SK-N-MC (cell line): ENCODE measurements at regions not wholly inside any gene's neighbourhood (a gene's known extent, or its start where the extent isn't known, plus 50 kb on each side); places are given as distances from the start of the nearest gene placed in this dataset.

Experiments
- EZH2 ChIP-seq: fragments of 200-600 bp; sonication (generic); IDR thresholded peaks from one replicate; pipeline ENCODE4 v1.6.1; 2017; ENCODE audit warnings: antibody characterized with exemption
- FOXP2 ChIP-seq: optimal IDR thresholded peaks from 2 replicates; pipeline ENCODE3; 2011; ENCODE audit warnings: mild to moderate bottlenecking, moderate library complexity; ENCODE audit not compliant: insufficient read depth; ENCODE audit errors: extremely low read length, control extremely low read depth
- POLR2AphosphoS5 ChIP-seq: IDR thresholded peaks from 2 replicates; pipeline ENCODE4 v1.6.1; 2012; ENCODE audit warnings: mild to moderate bottlenecking, low read depth, low read length, borderline replicate concordance

GRCh38 chr13:75025956-75026355, 456.0 kb downstream of the TBC1D4 start:
- TF ChIP-seq EZH2: no peak
- TF ChIP-seq POLR2AphosphoS5: no peak
- TF ChIP-seq FOXP2: no peak
